Keratinocyte (primary cell): ENCODE measurements at regions not wholly inside any gene's neighbourhood (a gene's known extent, or its start where the extent isn't known, plus 50 kb on each side); places are given as distances from the start of the nearest gene placed in this dataset.

Experiments used
- DNase-seq: peaks from one replicate; pipeline ENCODE4 v3.0.0-alpha.2; 2011; ENCODE audit warnings: low read depth, missing footprints, low spot score
- FAIRE-seq: peaks from 2 replicates; lab custom pipeline; 2011; peaks lifted over from hg19 to GRCh38; lab: Jason Lieb, UNC
- H2AFZ ChIP-seq: 2 replicates; pipeline ENCODE4 v1.6.0; 2012; ENCODE audit warnings: low read length, control low read depth, inconsistent platforms; ENCODE audit not compliant: control insufficient read depth
- H3K27ac ChIP-seq: 2 replicates; pipeline ENCODE4 v1.5.1; 2011; ENCODE audit warnings: low read length; ENCODE audit not compliant: control insufficient read depth, insufficient read depth
- H3K27me3 ChIP-seq: 3 replicates; pipeline ENCODE4 v1.6.0; 2011; ENCODE audit warnings: low read length; ENCODE audit not compliant: control insufficient read depth, insufficient read depth; ENCODE audit errors: extremely low read depth
- H3K36me3 ChIP-seq, 2 experiments: 2 replicates in 1 of 2; 3 replicates in 1 of 2; pipeline ENCODE4 v1.5.1; 2011; ENCODE audit warnings: low read length in 2 of 2, mild to moderate bottlenecking in 1 of 2; ENCODE audit not compliant: control insufficient read depth in 2 of 2, insufficient read depth in 2 of 2; ENCODE audit errors: extremely low read depth in 1 of 2
- H3K4me1 ChIP-seq: 3 replicates; pipeline ENCODE4 v1.5.1; 2011; ENCODE audit warnings: low read length; ENCODE audit not compliant: control insufficient read depth, insufficient read depth; ENCODE audit errors: extremely low read depth
- H3K4me2 ChIP-seq: 3 replicates; pipeline ENCODE4 v1.6.0; 2011; ENCODE audit warnings: low read depth, low read length; ENCODE audit not compliant: control insufficient read depth, insufficient read depth; ENCODE audit errors: extremely low read depth
- H3K4me3 ChIP-seq, 3 experiments: fragments of 200-600 bp in 1 of 3; sonication (generic) in 1 of 3; 2 replicates in 2 of 3; 3 replicates in 1 of 3; pipeline ENCODE4 v1.5.1; 2011 to 2016; ENCODE audit warnings: low read length in 3 of 3, mild to moderate bottlenecking in 3 of 3, control low read depth in 2 of 3, inconsistent platforms in 1 of 3, low read depth in 1 of 3, mixed read lengths in 1 of 3, mixed run types in 1 of 3, moderate library complexity in 1 of 3; ENCODE audit not compliant: control insufficient read depth in 2 of 3, insufficient read depth in 2 of 3; ENCODE audit errors: extremely low read depth in 1 of 3
- H3K79me2 ChIP-seq: 2 replicates; pipeline ENCODE4 v1.6.0; 2012; ENCODE audit warnings: low read length; ENCODE audit not compliant: control insufficient read depth, insufficient read depth
- H3K9ac ChIP-seq: 3 replicates; pipeline ENCODE4 v1.6.0; 2011; ENCODE audit warnings: low read length; ENCODE audit not compliant: control insufficient read depth, insufficient read depth; ENCODE audit errors: extremely low read depth
- H3K9me1 ChIP-seq: 3 replicates; pipeline ENCODE4 v1.6.0; 2011; ENCODE audit warnings: low read length; ENCODE audit not compliant: control insufficient read depth, insufficient read depth; ENCODE audit errors: extremely low read depth
- H3K9me3 ChIP-seq: 2 replicates; pipeline ENCODE4 v1.5.1; 2012; ENCODE audit warnings: low read depth, low read length; ENCODE audit not compliant: control insufficient read depth
- H4K20me1 ChIP-seq: 3 replicates; pipeline ENCODE4 v1.6.0; 2011; ENCODE audit warnings: low read length; ENCODE audit not compliant: control insufficient read depth, insufficient read depth; ENCODE audit errors: extremely low read depth
- CTCF ChIP-seq, 3 experiments: IDR thresholded peaks in 1 of 3; conservative IDR thresholded peaks in 1 of 3; optimal IDR thresholded peaks in 1 of 3; 2 replicates in 2 of 3; 3 replicates in 1 of 3; pipeline versions ENCODE3 to v1.5.1; 2011; ENCODE audit warnings: low read length in 3 of 3, mild to moderate bottlenecking in 3 of 3, moderate library complexity in 2 of 3, control low read depth in 1 of 3, inconsistent platforms in 1 of 3; ENCODE audit not compliant: insufficient read depth in 2 of 3; ENCODE audit errors: extremely low read depth in 1 of 3
- EZH2 ChIP-seq: IDR thresholded peaks from one replicate; pipeline ENCODE4 v1.6.1; 2012; ENCODE audit warnings: inconsistent platforms, mild to moderate bottlenecking, low read length, moderate library complexity
- dilution Hi-C: fragments of 300-500 bp; cut with MboI; formaldehyde crosslinking; loops from one replicate; pipeline ENCODE4 v1.7.0; 2020; ENCODE audit warnings: low sequenced_read_pairs; ENCODE audit not compliant: extremely low pct_ligation_motif_present

DNA sequence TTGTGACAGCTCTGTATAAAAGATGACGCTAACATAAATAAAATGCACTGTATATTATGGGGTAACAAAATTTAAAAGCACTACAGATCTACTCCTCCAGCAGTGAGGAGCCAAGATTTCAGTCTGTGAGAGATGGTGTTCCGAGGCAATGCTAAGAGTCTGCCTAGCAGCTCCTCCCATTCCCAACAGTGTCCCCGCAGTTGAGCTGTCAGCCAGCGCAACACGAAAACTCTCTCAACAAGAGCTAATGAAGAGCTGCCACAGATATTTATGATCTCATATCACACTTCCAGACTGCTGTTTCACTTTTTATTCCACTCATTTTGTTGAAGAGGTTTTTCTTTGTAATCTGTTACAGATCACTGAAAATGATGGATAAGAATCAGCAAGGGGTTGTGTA lies 53.9 kb upstream of the ESRRG start:
- H3K4me1 ChIP-seq, result no peaks in the 10 kb centered on the region
- no peaks in the 10 kb centered on the region for H4K20me1 ChIP-seq
- H3K4me3 ChIP-seq, result no peak overlapping the region
- no peaks in the 10 kb centered on the region for H3K9me1 ChIP-seq
- no peak overlapping the region for H3K4me2 ChIP-seq
- H2AFZ ChIP-seq, result no peak overlapping the region
- H3K9me3 ChIP-seq, result no peaks in the 10 kb centered on the region
- H3K27ac ChIP-seq, result no peak overlapping the region
- H3K79me2 ChIP-seq, result no peaks in the 10 kb centered on the region
- dilution Hi-C loops, result no loop called here
- no peak for TF ChIP-seq CTCF (optimal IDR thresholded peaks at IDR 0.05 in 1 of 3, IDR thresholded peaks at IDR 0.05 in 1 of 3, conservative IDR thresholded peaks at IDR 0.05 in 1 of 3; ENCODE audit: extremely low read depth in 1 of 3, insufficient read depth in 2 of 3, low read length in 3 of 3)
- no peak for TF ChIP-seq EZH2
- H3K36me3 ChIP-seq, result no peaks in the 10 kb centered on the region
- FAIRE-seq (no peak), DNase-seq (no peak)
- H3K9ac ChIP-seq, result no peak overlapping the region
- no peaks in the 10 kb centered on the region for H3K27me3 ChIP-seq
